HCT116 (cell line): ENCODE measurements at regions not wholly inside any gene's neighbourhood (a gene's known extent, or its start where the extent isn't known, plus 50 kb on each side); places are given as distances from the start of the nearest gene placed in this dataset.

Experiments
- ATAC-seq: fragments of 200-7000 bp; cut with Tn5 transposase; 2 replicates; pipeline ENCODE4 v1.9.1; 2020; ENCODE audit warnings: mild to moderate bottlenecking, moderate library complexity
- BruUV-seq: library from RNA; stranded (reverse); fragments of 400-500 nt; replicated peaks from 2 replicates; lab custom pipeline; 2021; lab: Mats Ljungman, UMichigan
- CTCF ChIA-PET: fragments of 300-600 bp; sonication (Branson Sonifier 250); formaldehyde crosslinking; loops from one replicate; lab custom pipeline; 2021; ENCODE audit warnings: antibody characterized with exemption; lab: Charles Lee
- POLR2A ChIA-PET: fragments of 300-600, 350-600 bp; sonication (Branson Sonifier 250); formaldehyde crosslinking; loops from one replicate; lab custom pipeline; 2021; ENCODE audit warnings: antibody characterized with exemption; lab: Charles Lee
- RAD21 ChIA-PET, 2 experiments: fragments of 300-600 bp; sonication (Branson Sonifier 250); formaldehyde crosslinking; loops; one replicate each; lab custom pipeline; 2023; ENCODE audit warnings: low total read pairs in 2 of 2; ENCODE audit not compliant: uncharacterized antibody in 2 of 2, unreplicated experiment in 2 of 2, low non-redundant PET in 1 of 2; lab: Charles Lee
- DNase-seq: peaks from one replicate; pipeline ENCODE4 v3.0.0-alpha.2; 2010; ENCODE audit warnings: low read depth, low spot score
- H2AFZ ChIP-seq: fragments of 200-600 bp; shearing (Covaris generic), sonication (generic); 2 replicates; pipeline ENCODE4 v1.6.1; 2017; ENCODE audit warnings: low read depth, mixed run types, mixed read lengths, antibody characterized with exemption, low read length; ENCODE audit not compliant: poor library complexity, severe bottlenecking
- H3K27ac ChIP-seq: 2 replicates; pipeline ENCODE4 v1.5.1; 2012; ENCODE audit warnings: low read depth, low read length
- H3K27me3 ChIP-seq: fragments of 200-600 bp; sonication (generic); 2 replicates; pipeline ENCODE4 v1.6.1; 2016; ENCODE audit warnings: mixed run types, low read length, mixed read lengths; ENCODE audit not compliant: insufficient read depth
- H3K36me3 ChIP-seq, 2 experiments: fragments of 200-500 bp in 1 of 2; fragments of 200-600 bp in 1 of 2; sonication (Bioruptor generic) in 1 of 2; sonication (generic) in 1 of 2; 2 replicates each; pipeline versions ENCODE4 v1.5.1 to v1.6.1; 2014 to 2016; ENCODE audit warnings: low read length in 2 of 2, inconsistent platforms in 1 of 2, mixed read lengths in 1 of 2, mixed run types in 1 of 2; ENCODE audit not compliant: insufficient read depth in 2 of 2, control insufficient read depth in 1 of 2
- H3K4me1 ChIP-seq, 2 experiments: fragments of 200-600 bp in 1 of 2; sonication (generic) in 1 of 2; 2 replicates each; pipeline versions ENCODE4 v1.5.1 to v1.6.1; 2012 to 2017; ENCODE audit warnings: low read length in 2 of 2, inconsistent platforms in 1 of 2, mild to moderate bottlenecking in 1 of 2, mixed read lengths in 1 of 2, mixed run types in 1 of 2, moderate library complexity in 1 of 2; ENCODE audit not compliant: insufficient read depth in 2 of 2, control insufficient read depth in 1 of 2
- H3K4me2 ChIP-seq: fragments of 200-600 bp; sonication (generic); 2 replicates; pipeline ENCODE4 v1.6.1; 2017; ENCODE audit warnings: mixed run types, low read length, mixed read lengths
- H3K4me3 ChIP-seq, 2 experiments: fragments of 200-600 bp in 1 of 2; sonication (generic) in 1 of 2; replicated peaks in 1 of 2; 2 replicates each; pipeline ENCODE4 v1.5.1; 2011 to 2016; ENCODE audit warnings: low read length in 2 of 2, control low read depth in 1 of 2, low read depth in 1 of 2, mild to moderate bottlenecking in 1 of 2, mixed read lengths in 1 of 2, mixed run types in 1 of 2
- H3K79me2 ChIP-seq: fragments of 200-600 bp; sonication (generic); 2 replicates; pipeline ENCODE4 v1.6.1; 2017; ENCODE audit warnings: mild to moderate bottlenecking, mixed run types, low read length, moderate library complexity, mixed read lengths; ENCODE audit not compliant: insufficient read depth
- H3K9ac ChIP-seq: fragments of 200-600 bp; sonication (generic); 2 replicates; pipeline ENCODE4 v1.6.1; 2016; ENCODE audit warnings: low read length, mixed read lengths
- H3K9me2 ChIP-seq: fragments of 200-600 bp; sonication (generic), shearing (Covaris generic); 2 replicates; pipeline ENCODE4 v1.6.1; 2017; ENCODE audit warnings: mixed run types, mild to moderate bottlenecking, moderate library complexity; ENCODE audit not compliant: insufficient read depth
- H3K9me3 ChIP-seq, 2 experiments: fragments of 200-500 bp in 1 of 2; fragments of 200-600 bp in 1 of 2; sonication (Bioruptor generic) in 1 of 2; sonication (generic) in 1 of 2; 2 replicates each; pipeline ENCODE4 v1.6.1; 2014 to 2017; ENCODE audit warnings: low read length in 2 of 2, mixed read lengths in 2 of 2, inconsistent platforms in 1 of 2, low read depth in 1 of 2, mild to moderate bottlenecking in 1 of 2, mixed run types in 1 of 2, moderate library complexity in 1 of 2; ENCODE audit not compliant: control insufficient read depth in 1 of 2, insufficient read depth in 1 of 2
- H4K20me1 ChIP-seq: fragments of 200-600 bp; sonication (generic), shearing (Covaris generic); 2 replicates; pipeline ENCODE4 v1.6.1; 2017; ENCODE audit warnings: mixed run types, mild to moderate bottlenecking, moderate library complexity; ENCODE audit not compliant: insufficient read depth
- ATF3 ChIP-seq: IDR thresholded peaks from 2 replicates; pipeline ENCODE4 v1.6.1; 2012
- CEBPB ChIP-seq: IDR thresholded peaks from 2 replicates; pipeline ENCODE4 v1.6.1; 2012; ENCODE audit warnings: low read depth
- CTCF ChIP-seq, 3 experiments: fragments of 200-600 bp in 1 of 3; sonication (generic) in 1 of 3; IDR thresholded peaks in 2 of 3; conservative IDR thresholded peaks in 1 of 3; 2 replicates each; pipeline ENCODE4 v1.5.1; 2012 to 2017; ENCODE audit warnings: low read depth in 2 of 3, low read length in 2 of 3, antibody characterized with exemption in 1 of 3, borderline replicate concordance in 1 of 3, control low read depth in 1 of 3, mild to moderate bottlenecking in 1 of 3, mixed read lengths in 1 of 3, mixed run types in 1 of 3, moderate library complexity in 1 of 3; ENCODE audit not compliant: insufficient read depth in 1 of 3
- POLR2A ChIP-seq: IDR thresholded peaks from 2 replicates; pipeline ENCODE4 v1.7.0; 2011; ENCODE audit warnings: borderline replicate concordance; ENCODE audit not compliant: insufficient read depth, insufficient read length; ENCODE audit errors: extremely low read depth
- POLR2AphosphoS5 ChIP-seq: IDR thresholded peaks from 2 replicates; pipeline ENCODE4 v1.6.1; 2011; ENCODE audit warnings: mild to moderate bottlenecking, low read depth, low read length, moderate library complexity
- SIN3A ChIP-seq: IDR thresholded peaks from 2 replicates; pipeline ENCODE4 v1.6.1; 2012; ENCODE audit warnings: low read depth
- SP1 ChIP-seq: IDR thresholded peaks from 2 replicates; pipeline ENCODE4 v1.6.1; 2012; ENCODE audit warnings: low read depth
- SRF ChIP-seq: IDR thresholded peaks from 2 replicates; pipeline ENCODE4 v1.6.1; 2012; ENCODE audit warnings: low read depth
- ZBTB33 ChIP-seq: IDR thresholded peaks from 2 replicates; pipeline ENCODE4 v1.6.1; 2011; ENCODE audit warnings: mild to moderate bottlenecking, low read length, moderate library complexity; ENCODE audit not compliant: insufficient replicate concordance; ENCODE audit errors: extremely low read depth
- intact Hi-C: fragments of 100-400 bp; cut with micrococcal nuclease; formaldehyde crosslinking; loops from 2 replicates; pipeline ENCODE4 v1.10.0; 2022

- Histone ChIP-seq H2AFZ (no peak overlapping the region), H3K27me3 (no peaks in the 10 kb centered on the region), H3K4me3 (no peak overlapping the region), H3K36me3 (no peaks in the 10 kb centered on the region), H3K79me2 (no peaks in the 10 kb centered on the region), H3K4me1 (peaks cover 0 to 27% of the 10 kb centered on the region in 2 experiments; a peak in 2 of 4 replicates), H3K9ac (no peak overlapping the region), H3K9me3 (no peaks in the 10 kb centered on the region), H4K20me1 (no peaks in the 10 kb centered on the region), H3K27ac (no peak overlapping the region), H3K4me2 (no peak overlapping the region), H3K9me2 (no peaks in the 10 kb centered on the region)
- no peak for DNase-seq
- POLR2A ChIA-PET, result no interaction called here
- CTCF ChIA-PET, result no interaction called here
- no peak for TF ChIP-seq CEBPB
- no peak for TF ChIP-seq ATF3
- TF ChIP-seq CTCF (IDR thresholded peaks at IDR 0.05 in 2 of 3, conservative IDR thresholded peaks at IDR 0.05 in 1 of 3; ENCODE audit: borderline replicate concordance in 1 of 3, insufficient read depth in 1 of 3, low read depth in 2 of 3, low read length in 2 of 3), result no peak
- no peak for TF ChIP-seq SP1
- TF ChIP-seq POLR2A, result no peak
- TF ChIP-seq POLR2AphosphoS5, result no peak
- TF ChIP-seq SIN3A, result no peak
- TF ChIP-seq ZBTB33, result no peak
- TF ChIP-seq SRF, result no peak
- RAD21 ChIA-PET, result no interaction called here
- no TSS peak for BruUV-seq
- intact Hi-C loops, result no loop called here
- no peak for ATAC-seq
Measured at GRCh38 chr10:88161070-88161469, 297.6 kb downstream of the PTEN start.
